ENCODE measurements at regions not wholly inside any gene's neighbourhood (a gene's known extent, or its start where the extent isn't known, plus 50 kb on each side); places are given as distances from the start of the nearest gene placed in this dataset.

- in situ Hi-C loops (cut with MboI) (no loop called here), intact Hi-C loops (cut with micrococcal nuclease; ENCODE audit: unreplicated experiment) (no loop called here)
- CTCF ChIA-PET: no interaction called here
- BruUV-seq (replicated peaks): no TSS peak
- H3K27me3 ChIP-seq (replicated peaks in 1 of 2; ENCODE audit: control insufficient read depth in 2 of 2, insufficient read depth in 2 of 2, low read length in 1 of 2): no peaks in the 10 kb centered on the region
- POLR2A ChIA-PET: no interaction called here
- no peak overlapping the region for H3K27ac ChIP-seq (ENCODE audit: control insufficient read depth, insufficient read depth)
- no peaks in the 10 kb centered on the region for H3K36me3 ChIP-seq (ENCODE audit: control insufficient read depth in 2 of 2, insufficient read depth in 2 of 2, low read length in 1 of 2)
- H3K79me2 ChIP-seq (ENCODE audit: control insufficient read depth, insufficient read depth, low read length): no peaks in the 10 kb centered on the region
- SMC1A ChIA-PET (ENCODE audit: uncharacterized antibody, unreplicated experiment): no interaction called here
- DNase-seq (ENCODE audit: low read depth, low spot score) (no peak), FAIRE-seq (no peak), ATAC-seq (no peak)
- H3K9ac ChIP-seq (ENCODE audit: control insufficient read depth, insufficient read depth, low read length): no peak overlapping the region
- H3K4me2 ChIP-seq (ENCODE audit: control insufficient read depth, insufficient read depth): no peak overlapping the region
- no peaks in the 10 kb centered on the region for H3K4me1 ChIP-seq (ENCODE audit: control insufficient read depth, insufficient read depth, low read length)
- no peaks in the 10 kb centered on the region for H3K9me3 ChIP-seq (replicated peaks; ENCODE audit: control insufficient read depth, insufficient read depth, low read length)
- 14% methylated on average over 5 of the region's 5 CpGs for WGBS (ENCODE audit: insufficient coverage, insufficient replicate concordance, low lambda C conversion rate, missing lambda C conversion rate)
- no peak overlapping the region for H3K4me3 ChIP-seq
- RAD21 ChIA-PET (ENCODE audit: unreplicated experiment): no interaction called here
- no peak overlapping the region for H2AFZ ChIP-seq (ENCODE audit: control insufficient read depth, low read depth, low read length)
- no peaks in the 10 kb centered on the region for H4K20me1 ChIP-seq (ENCODE audit: control insufficient read depth, insufficient read depth)
- TF ChIP-seq RBBP5 (conservative IDR thresholded peaks at IDR 0.05) (no peak), RAD21 (IDR thresholded peaks at IDR 0.05; ENCODE audit: insufficient read depth, low read depth, low read length) (no peak), HDAC6 (IDR thresholded peaks at IDR 0.05; ENCODE audit: unreplicated experiment) (no peak), ATF7 (IDR thresholded peaks at IDR 0.05; ENCODE audit: low read depth) (no peak), CBFB (IDR thresholded peaks at IDR 0.05; ENCODE audit: low read depth) (no peak), NFYB (IDR thresholded peaks at IDR 0.05; ENCODE audit: insufficient read depth, low read depth, low read length) (no peak), E4F1 (IDR thresholded peaks at IDR 0.05; ENCODE audit: borderline replicate concordance, partially characterized antibody) (no peak), ZZZ3 (IDR thresholded peaks at IDR 0.05; ENCODE audit: control insufficient read depth, insufficient read length, low read depth) (no peak), ELK1 (IDR thresholded peaks at IDR 0.05; ENCODE audit: low read depth, low read length) (no peak), BCLAF1 (IDR thresholded peaks at IDR 0.05) (no peak), IRF5 (IDR thresholded peaks at IDR 0.05; ENCODE audit: borderline replicate concordance) (no peak), SIN3A (IDR thresholded peaks at IDR 0.05; ENCODE audit: low read depth, low read length) (no peak), FOXM1 (IDR thresholded peaks at IDR 0.05; ENCODE audit: low read depth, low read length) (no peak), ZBTB4 (CRISPR knock-in tag; IDR thresholded peaks at IDR 0.05) (no peak)
Measured at GRCh38 chr5:118326481-118327045, 661.8 kb downstream of the DTWD2 start.

Measured in GM12878 (cell line).